Activated T-cell treated with anti-CD3 and anti-CD28 coated beads, Interleukin-2, amount 50 U/mL, for 72 hours (primary cell): ENCODE measurements at regions not wholly inside any gene's neighbourhood (a gene's known extent, or its start where the extent isn't known, plus 50 kb on each side); places are given as distances from the start of the nearest gene placed in this dataset.

Source experiments
- ATAC-seq, 2 donors: fragments of 150-1000 bp; cut with Tn5 transposase; replicated peaks in 1 of 2; 2 replicates each; pipeline ENCODE4 v1.10.0; 2021; ENCODE audit warnings: moderate library complexity in 2 of 2, mild to moderate bottlenecking in 1 of 2
- DNase-seq, 2 donors: peaks; one replicate each; pipeline ENCODE4 v3.0.0; 2021 to 2022; ENCODE audit warnings: mixed read lengths in 1 of 2
- H3K27ac Mint-ChIP-seq: one replicate; pipeline ENCODE4 v1.8.0; 2022; ENCODE audit warnings: mild to moderate bottlenecking, moderate library complexity, mixed read lengths
- H3K27me3 Mint-ChIP-seq: one replicate; pipeline ENCODE4 v1.8.0; 2022; ENCODE audit warnings: low read depth, mixed read lengths
- H3K36me3 Mint-ChIP-seq, 2 donors: one replicate each; pipeline ENCODE4 v1.8.0; 2022; ENCODE audit warnings: mixed read lengths in 2 of 2, mild to moderate bottlenecking in 1 of 2; ENCODE audit not compliant: insufficient read depth in 2 of 2
- H3K4me1 Mint-ChIP-seq: one replicate; pipeline ENCODE4 v1.8.0; 2022; ENCODE audit warnings: low read depth, mixed read lengths
- H3K4me3 Mint-ChIP-seq, 2 donors: one replicate each; pipeline ENCODE4 v1.8.0; 2022; ENCODE audit warnings: mild to moderate bottlenecking in 2 of 2, mixed read lengths in 2 of 2, moderate library complexity in 2 of 2
- H3K9me3 Mint-ChIP-seq, 2 donors: one replicate each; pipeline ENCODE4 v1.8.0; 2022; ENCODE audit warnings: mixed read lengths in 2 of 2

- no peak overlapping the region for H3K27ac Mint-ChIP-seq
- ATAC-seq (no peak), DNase-seq (no peak)
- H3K4me1 Mint-ChIP-seq: no peaks in the 10 kb centered on the region
- peaks cover 0 to 3% of the 10 kb centered on the region in 2 donors for H3K36me3 Mint-ChIP-seq
- H3K4me3 Mint-ChIP-seq: no peak overlapping the region
- no peaks in the 10 kb centered on the region for H3K27me3 Mint-ChIP-seq
- peaks cover 4% of the 10 kb centered on the region in 2 donors for H3K9me3 Mint-ChIP-seq
These were observed 2029.9 kb upstream of the AGA start for GRCh38 chr4:179472164-179472563.

- DNase-seq (no peak), ATAC-seq (no peak)
- no peaks in the 10 kb centered on the region for H3K27me3 Mint-ChIP-seq
- H3K4me3 Mint-ChIP-seq: no peak overlapping the region
- no peaks in the 10 kb centered on the region for H3K4me1 Mint-ChIP-seq
- H3K9me3 Mint-ChIP-seq: peaks cover 2 to 3% of the 10 kb centered on the region in 2 donors
- no peak overlapping the region for H3K27ac Mint-ChIP-seq
- H3K36me3 Mint-ChIP-seq: no peaks in the 10 kb centered on the region
These were observed 2036.4 kb upstream of the AGA start for GRCh38 chr4:179478608-179479007.

GRCh38 chr4:179485781-179486180 is 2043.5 kb upstream of the AGA start:
- ATAC-seq (no peak), DNase-seq (no peak)
- Mint-ChIP-seq H3K4me3 (no peak overlapping the region), H3K9me3 (peaks cover 8 to 9% of the 10 kb centered on the region in 2 donors), H3K27me3 (no peaks in the 10 kb centered on the region), H3K27ac (no peak overlapping the region), H3K4me1 (no peaks in the 10 kb centered on the region), H3K36me3 (no peaks in the 10 kb centered on the region)

GRCh38 chr4:179486570-179487335 is 2044.5 kb upstream of the AGA start:
- H3K36me3 Mint-ChIP-seq: no peaks in the 10 kb centered on the region
- no peak overlapping the region for H3K27ac Mint-ChIP-seq
- ATAC-seq (no peak), DNase-seq (no peak)
- H3K4me1 Mint-ChIP-seq: no peaks in the 10 kb centered on the region
- H3K27me3 Mint-ChIP-seq: no peaks in the 10 kb centered on the region
- peaks cover 8 to 9% of the 10 kb centered on the region in 2 donors for H3K9me3 Mint-ChIP-seq
- H3K4me3 Mint-ChIP-seq: no peak overlapping the region

- DNase-seq (no peak), ATAC-seq (no peak)
- peaks cover 0 to 2% of the 10 kb centered on the region in 2 donors for H3K36me3 Mint-ChIP-seq
- no peaks in the 10 kb centered on the region for H3K4me1 Mint-ChIP-seq
- H3K9me3 Mint-ChIP-seq: peaks cover 7 to 12% of the 10 kb centered on the region in 2 donors
- no peaks in the 10 kb centered on the region for H3K27me3 Mint-ChIP-seq
- no peak overlapping the region for H3K4me3 Mint-ChIP-seq
- H3K27ac Mint-ChIP-seq: no peak overlapping the region
These were observed 2050.2 kb upstream of the AGA start for GRCh38 chr4:179492260-179493080.

- DNase-seq: no peak
- peaks cover 0 to 3% of the 10 kb centered on the region in 2 donors for H3K36me3 Mint-ChIP-seq
These were observed 2061.7 kb upstream of the AGA start for GRCh38 chr4:179503976-179504375.

GRCh38 chr4:179509489-179509888 is 2067.3 kb upstream of the AGA start:
- H3K27me3 Mint-ChIP-seq: no peaks in the 10 kb centered on the region
- peaks cover 1 to 4% of the 10 kb centered on the region in 2 donors for H3K9me3 Mint-ChIP-seq
- no peaks in the 10 kb centered on the region for H3K4me1 Mint-ChIP-seq
- DNase-seq (no peak), ATAC-seq (no peak)
- H3K36me3 Mint-ChIP-seq: peaks cover 0 to 3% of the 10 kb centered on the region in 2 donors
- no peak overlapping the region for H3K4me3 Mint-ChIP-seq
- no peak overlapping the region for H3K27ac Mint-ChIP-seq

More at GRCh38 chr4:179503976-179504375, 2061.7 kb upstream of the AGA start:
- no peak overlapping the region for H3K27ac Mint-ChIP-seq
- peaks cover 5 to 6% of the 10 kb centered on the region in 2 donors for H3K9me3 Mint-ChIP-seq
- H3K4me3 Mint-ChIP-seq: no peak overlapping the region
- H3K27me3 Mint-ChIP-seq: no peaks in the 10 kb centered on the region
- ATAC-seq: no peak
- no peaks in the 10 kb centered on the region for H3K4me1 Mint-ChIP-seq

GRCh38 chr4:179521952-179522351 is 2079.7 kb upstream of the AGA start:
- peaks cover 0 to 1% of the 10 kb centered on the region in 2 donors for H3K36me3 Mint-ChIP-seq
- no peak overlapping the region for H3K4me3 Mint-ChIP-seq
- no peak overlapping the region for H3K27ac Mint-ChIP-seq
- ATAC-seq (no peak), DNase-seq (no peak)
- H3K9me3 Mint-ChIP-seq: peaks cover 3 to 4% of the 10 kb centered on the region in 2 donors
- no peaks in the 10 kb centered on the region for H3K4me1 Mint-ChIP-seq
- no peaks in the 10 kb centered on the region for H3K27me3 Mint-ChIP-seq

- DNase-seq (no peak), ATAC-seq (no peak)
- Mint-ChIP-seq H3K9me3 (peaks cover 6 to 10% of the 10 kb centered on the region in 2 donors), H3K27me3 (no peaks in the 10 kb centered on the region), H3K36me3 (no peaks in the 10 kb centered on the region), H3K4me1 (no peaks in the 10 kb centered on the region), H3K4me3 (no peak overlapping the region), H3K27ac (no peak overlapping the region)
These were observed 2088.7 kb upstream of the AGA start for GRCh38 chr4:179530958-179531357.

- Mint-ChIP-seq H3K27me3 (no peaks in the 10 kb centered on the region), H3K4me3 (no peak overlapping the region), H3K36me3 (no peaks in the 10 kb centered on the region), H3K4me1 (no peaks in the 10 kb centered on the region), H3K27ac (no peak overlapping the region), H3K9me3 (peaks cover 8 to 10% of the 10 kb centered on the region in 2 donors)
- no peak for DNase-seq
- no peak for ATAC-seq
These were observed 2094.5 kb upstream of the AGA start for GRCh38 chr4:179536694-179537093.

GRCh38 chr4:179539641-179540040 is 2097.4 kb upstream of the AGA start:
- ATAC-seq (no peak), DNase-seq (no peak)
- Mint-ChIP-seq H3K4me3 (no peak overlapping the region), H3K27ac (no peak overlapping the region), H3K36me3 (no peaks in the 10 kb centered on the region), H3K4me1 (no peaks in the 10 kb centered on the region), H3K27me3 (no peaks in the 10 kb centered on the region), H3K9me3 (peaks cover 8 to 10% of the 10 kb centered on the region in 2 donors)

- Mint-ChIP-seq H3K36me3 (peaks cover 0 to 3% of the 10 kb centered on the region in 2 donors), H3K27me3 (no peaks in the 10 kb centered on the region), H3K9me3 (peaks cover 9 to 14% of the 10 kb centered on the region in 2 donors), H3K4me1 (no peaks in the 10 kb centered on the region), H3K27ac (no peak overlapping the region), H3K4me3 (no peak overlapping the region)
- no peak for ATAC-seq
- no peak for DNase-seq
These were observed 2101.5 kb upstream of the AGA start for GRCh38 chr4:179543771-179544170.

GRCh38 chr4:179544496-179544895 is 2102.3 kb upstream of the AGA start:
- peaks cover 10 to 12% of the 10 kb centered on the region in 2 donors for H3K9me3 Mint-ChIP-seq
- no peaks in the 10 kb centered on the region for H3K4me1 Mint-ChIP-seq
- no peak for ATAC-seq
- H3K27ac Mint-ChIP-seq: no peak overlapping the region
- DNase-seq: no peak
- H3K36me3 Mint-ChIP-seq: peaks cover 0 to 3% of the 10 kb centered on the region in 2 donors
- no peaks in the 10 kb centered on the region for H3K27me3 Mint-ChIP-seq
- no peak overlapping the region for H3K4me3 Mint-ChIP-seq
